ENCODE measurements at regions not wholly inside any gene's neighbourhood (a gene's known extent, or its start where the extent isn't known, plus 50 kb on each side); places are given as distances from the start of the nearest gene placed in this dataset.

GRCh38 chr10:52419281-52419680, 105.2 kb downstream of the DKK1 start (continued):
- no peak for TF ChIP-seq ZBTB33 (IDR thresholded peaks at IDR 0.05; ENCODE audit: extremely low read depth, insufficient replicate concordance, low read length)
- no peak for TF ChIP-seq EGR1 (IDR thresholded peaks at IDR 0.05; ENCODE audit: low read depth)

- BruUV-seq (replicated peaks): no TSS peak
- POLR2A ChIA-PET: no interaction called here
- no peak overlapping the region for H3K4me2 ChIP-seq (ENCODE audit: low read length)
These were observed 106.6 kb downstream of the DKK1 start for GRCh38 chr10:52420656-52421055.

DNA sequence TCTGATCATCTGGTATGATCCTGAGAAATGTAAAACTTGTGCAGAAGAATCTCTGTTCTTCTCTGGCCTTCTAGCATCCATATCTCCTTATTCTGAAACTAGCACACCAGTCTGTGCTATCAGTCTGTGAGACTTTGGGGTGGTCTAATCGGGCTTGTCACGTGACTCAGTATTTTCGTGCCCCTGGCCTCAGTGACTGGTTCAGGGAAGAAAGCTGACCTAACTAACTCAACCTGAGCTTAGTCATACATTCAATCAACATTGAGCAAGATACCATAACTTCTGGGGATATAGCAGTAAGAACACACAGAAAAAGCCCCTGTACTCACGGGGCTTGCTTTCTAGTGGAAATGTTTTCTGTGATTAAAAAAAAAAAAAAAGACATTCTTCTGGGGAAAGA, 109.3 kb downstream of the DKK1 start:
- H3K4me2 ChIP-seq (ENCODE audit: low read length): no peak overlapping the region
- no TSS peak for BruUV-seq (replicated peaks)
- no peaks in the 10 kb centered on the region for H3K9me2 ChIP-seq (ENCODE audit: insufficient read depth)
- H3K9ac ChIP-seq (ENCODE audit: low read length): no peak overlapping the region
- H3K9me3 ChIP-seq (ENCODE audit: control insufficient read depth in 1 of 2, insufficient read depth in 1 of 2, low read depth in 1 of 2, low read length in 2 of 2): no peaks in the 10 kb centered on the region
- H4K20me1 ChIP-seq (ENCODE audit: insufficient read depth): no peaks in the 10 kb centered on the region
- H3K4me1 ChIP-seq (ENCODE audit: control insufficient read depth in 1 of 2, insufficient read depth in 2 of 2, low read length in 2 of 2): peaks cover 0 to 3% of the 10 kb centered on the region in 2 experiments; a peak in 1 of 4 replicates
- H3K79me2 ChIP-seq (ENCODE audit: insufficient read depth, low read length): no peaks in the 10 kb centered on the region
- intact Hi-C loops (cut with micrococcal nuclease): no loop called here
- TF ChIP-seq POLR2AphosphoS5 (IDR thresholded peaks at IDR 0.05; ENCODE audit: low read depth, low read length) (no peak), POLR2A (IDR thresholded peaks at IDR 0.05; ENCODE audit: borderline replicate concordance, extremely low read depth, insufficient read depth, insufficient read length) (no peak), RAD21 (IDR thresholded peaks at IDR 0.05; ENCODE audit: low read depth) (no peak), SIN3A (IDR thresholded peaks at IDR 0.05; ENCODE audit: low read depth) (no peak), ZBTB33 (IDR thresholded peaks at IDR 0.05; ENCODE audit: extremely low read depth, insufficient replicate concordance, low read length) (no peak)
- POLR2A ChIA-PET: no interaction called here
- H3K36me3 ChIP-seq (ENCODE audit: control insufficient read depth in 1 of 2, insufficient read depth in 2 of 2, low read length in 2 of 2): no peaks in the 10 kb centered on the region
- CTCF ChIA-PET: no interaction called here
- no peak overlapping the region for H3K27ac ChIP-seq (ENCODE audit: low read depth, low read length)
- ATAC-seq: no peak
- RAD21 ChIA-PET (ENCODE audit: low non-redundant PET in 1 of 2, low total read pairs in 2 of 2, uncharacterized antibody in 2 of 2, unreplicated experiment in 2 of 2): no interaction called here
- H2AFZ ChIP-seq (ENCODE audit: low read depth, low read length, poor library complexity, severe bottlenecking): no peak overlapping the region
- DNase-seq (ENCODE audit: low read depth, low spot score): no peak
- H3K27me3 ChIP-seq (ENCODE audit: insufficient read depth, low read length): no peaks in the 10 kb centered on the region
- H3K4me3 ChIP-seq (replicated peaks in 1 of 2; ENCODE audit: low read depth in 1 of 2, low read length in 2 of 2): no peak overlapping the region

More at GRCh38 chr10:52420656-52421055, 106.6 kb downstream of the DKK1 start:
- ChIA-PET CTCF (no interaction called here), RAD21 (ENCODE audit: low non-redundant PET in 1 of 2, low total read pairs in 2 of 2, uncharacterized antibody in 2 of 2, unreplicated experiment in 2 of 2) (no interaction called here)
- DNase-seq (ENCODE audit: low read depth, low spot score): no peak
- Histone ChIP-seq H2AFZ (ENCODE audit: low read depth, low read length, poor library complexity, severe bottlenecking) (peak overlapping the region; percentile 33), H3K79me2 (ENCODE audit: insufficient read depth, low read length) (no peaks in the 10 kb centered on the region), H3K4me1 (ENCODE audit: control insufficient read depth in 1 of 2, insufficient read depth in 2 of 2, low read length in 2 of 2) (peaks cover 0 to 3% of the 10 kb centered on the region in 2 experiments; a peak in 1 of 4 replicates), H3K27me3 (ENCODE audit: insufficient read depth, low read length) (no peaks in the 10 kb centered on the region), H3K9ac (ENCODE audit: low read length) (no peak overlapping the region), H4K20me1 (ENCODE audit: insufficient read depth) (no peaks in the 10 kb centered on the region), H3K36me3 (ENCODE audit: control insufficient read depth in 1 of 2, insufficient read depth in 2 of 2, low read length in 2 of 2) (no peaks in the 10 kb centered on the region), H3K4me3 (replicated peaks in 1 of 2; ENCODE audit: low read depth in 1 of 2, low read length in 2 of 2) (no peak overlapping the region), H3K9me3 (ENCODE audit: control insufficient read depth in 1 of 2, insufficient read depth in 1 of 2, low read depth in 1 of 2, low read length in 2 of 2) (no peaks in the 10 kb centered on the region), H3K27ac (ENCODE audit: low read depth, low read length) (no peak overlapping the region), H3K9me2 (ENCODE audit: insufficient read depth) (no peaks in the 10 kb centered on the region)
- ATAC-seq: no peak
- intact Hi-C loops (cut with micrococcal nuclease): no loop called here
- no peak for TF ChIP-seq CEBPB (IDR thresholded peaks at IDR 0.05; ENCODE audit: low read depth)
- TF ChIP-seq SIN3A (IDR thresholded peaks at IDR 0.05; ENCODE audit: low read depth): no peak
- TF ChIP-seq JUND (IDR thresholded peaks at IDR 0.05): no peak

Data from HCT116 (cell line).